Spinal cord (tissue), 9 donors: ENCODE measurements at regions not wholly inside any gene's neighbourhood (a gene's known extent, or its start where the extent isn't known, plus 50 kb on each side); places are given as distances from the start of the nearest gene placed in this dataset.

Source experiments
- DNase-seq, 6 donors: peaks; one replicate each; pipeline versions ENCODE4 v3.0.0 to v3.0.0-alpha.2; 2013 to 2015; ENCODE audit warnings: low spot score in 6 of 6, low read depth in 4 of 6
- H3K27ac ChIP-seq: one replicate; pipeline ENCODE4 v1.5.1; 2013; ENCODE audit warnings: low read depth, low read length, control low read depth
- H3K27me3 ChIP-seq: one replicate; pipeline ENCODE4 v1.6.1; 2013; ENCODE audit warnings: low read length; ENCODE audit not compliant: control insufficient read depth, insufficient read depth
- H3K36me3 ChIP-seq: one replicate; pipeline ENCODE4 v1.6.1; 2013; ENCODE audit warnings: low read length; ENCODE audit not compliant: control insufficient read depth, insufficient read depth
- H3K4me1 ChIP-seq: one replicate; pipeline ENCODE4 v1.6.1; 2013; ENCODE audit warnings: low read length; ENCODE audit not compliant: control insufficient read depth, insufficient read depth
- H3K4me3 ChIP-seq: one replicate; pipeline ENCODE4 v1.5.1; 2013; ENCODE audit warnings: low read depth, low read length, control low read depth
- H3K9me3 ChIP-seq: one replicate; pipeline ENCODE4 v1.6.1; 2013; ENCODE audit warnings: low read length; ENCODE audit not compliant: control insufficient read depth, insufficient read depth
- WGBS: methylation state at CpG from one replicate; pipeline ENCODE4 v1.1.5; 2013; ENCODE audit warnings: missing lambda C conversion rate; ENCODE audit not compliant: insufficient coverage; 5-methylcytosine and 5-hydroxymethylcytosine counted together
- donor health status: healthy.

- H3K27me3 ChIP-seq, result no peaks in the 10 kb centered on the region
- WGBS, result no CpG with 5 or more reads among the region's 4 CpGs
- H3K36me3 ChIP-seq, result no peaks in the 10 kb centered on the region
- no peak overlapping the region for H3K27ac ChIP-seq
- H3K4me1 ChIP-seq, result no peaks in the 10 kb centered on the region
- H3K4me3 ChIP-seq, result no peak overlapping the region
- DNase-seq, result peak in 2 of 6 donors; percentile 38 to 75
- H3K9me3 ChIP-seq, result peaks cover 2% of the 10 kb centered on the region
These were observed 161.1 kb downstream of the SNAPC1 start for GRCh38 chr14:61923348-61923747.

GRCh38 chr14:61925043-61925442, 162.8 kb downstream of the SNAPC1 start:
- Histone ChIP-seq H3K9me3 (no peaks in the 10 kb centered on the region), H3K27me3 (no peaks in the 10 kb centered on the region), H3K4me3 (no peak overlapping the region), H3K36me3 (no peaks in the 10 kb centered on the region), H3K4me1 (no peaks in the 10 kb centered on the region), H3K27ac (no peak overlapping the region)
- peak in 3 of 6 donors; percentile 28 to 81 (median 55) for DNase-seq
- WGBS, result no CpG with 5 or more reads among the region's 5 CpGs

GRCh38 chr14:61925732-61926435, 163.7 kb downstream of the SNAPC1 start:
- no peaks in the 10 kb centered on the region for H3K36me3 ChIP-seq

GRCh38 chr14:61927060-61927459, 164.8 kb downstream of the SNAPC1 start:
- no peaks in the 10 kb centered on the region for H3K27me3 ChIP-seq
- H3K9me3 ChIP-seq, result no peaks in the 10 kb centered on the region
- no peak overlapping the region for H3K4me3 ChIP-seq
- H3K27ac ChIP-seq, result no peak overlapping the region
- DNase-seq, result peak in 1 of 6 donors; percentile 70
- no peaks in the 10 kb centered on the region for H3K36me3 ChIP-seq
- H3K4me1 ChIP-seq, result no peaks in the 10 kb centered on the region
- WGBS, result no CpG with 5 or more reads among the region's 1 CpG

More at GRCh38 chr14:61925732-61926435, 163.7 kb downstream of the SNAPC1 start:
- WGBS, result no CpG with 5 or more reads among the region's 1 CpG
- Histone ChIP-seq H3K27ac (no peak overlapping the region), H3K9me3 (no peaks in the 10 kb centered on the region), H3K4me1 (no peaks in the 10 kb centered on the region), H3K4me3 (no peak overlapping the region), H3K27me3 (no peaks in the 10 kb centered on the region)
- DNase-seq, result no peak

GRCh38 chr14:61927520-61927919, 165.3 kb downstream of the SNAPC1 start:
- H3K36me3 ChIP-seq, result no peaks in the 10 kb centered on the region
- no peaks in the 10 kb centered on the region for H3K9me3 ChIP-seq
- no peaks in the 10 kb centered on the region for H3K4me1 ChIP-seq
- H3K27ac ChIP-seq, result no peak overlapping the region
- no peaks in the 10 kb centered on the region for H3K27me3 ChIP-seq
- H3K4me3 ChIP-seq, result no peak overlapping the region
- DNase-seq, result no peak
- 67% methylated on average over 1 of the region's 2 CpGs for WGBS

GRCh38 chr14:61928300-61928699, 166.1 kb downstream of the SNAPC1 start:
- H3K36me3 ChIP-seq, result no peaks in the 10 kb centered on the region
- no peak for DNase-seq
- no peaks in the 10 kb centered on the region for H3K27me3 ChIP-seq
- no peaks in the 10 kb centered on the region for H3K9me3 ChIP-seq
- H3K4me1 ChIP-seq, result no peaks in the 10 kb centered on the region
- H3K4me3 ChIP-seq, result no peak overlapping the region
- no peak overlapping the region for H3K27ac ChIP-seq

- 82% methylated on average over 3 of the region's 4 CpGs for WGBS
- Histone ChIP-seq H3K4me1 (no peaks in the 10 kb centered on the region), H3K36me3 (no peaks in the 10 kb centered on the region), H3K9me3 (no peaks in the 10 kb centered on the region), H3K27me3 (no peaks in the 10 kb centered on the region), H3K4me3 (no peak overlapping the region), H3K27ac (no peak overlapping the region)
- DNase-seq, result no peak
These were observed 166.5 kb downstream of the SNAPC1 start for GRCh38 chr14:61928701-61929100.

GRCh38 chr14:61929651-61930050, 167.4 kb downstream of the SNAPC1 start:
- Histone ChIP-seq H3K27me3 (no peaks in the 10 kb centered on the region), H3K4me1 (no peaks in the 10 kb centered on the region), H3K36me3 (no peaks in the 10 kb centered on the region), H3K27ac (no peak overlapping the region), H3K9me3 (no peaks in the 10 kb centered on the region), H3K4me3 (no peak overlapping the region)
- DNase-seq, result no peak
- WGBS, result no CpG with 5 or more reads among the region's 2 CpGs

- Histone ChIP-seq H3K27me3 (no peaks in the 10 kb centered on the region), H3K4me3 (no peak overlapping the region), H3K27ac (no peak overlapping the region), H3K4me1 (no peaks in the 10 kb centered on the region), H3K36me3 (no peaks in the 10 kb centered on the region), H3K9me3 (no peaks in the 10 kb centered on the region)
- no peak for DNase-seq
- WGBS, result 78% methylated on average over 5 of the region's 6 CpGs
These were observed 168.1 kb downstream of the SNAPC1 start for GRCh38 chr14:61930101-61930857.

GRCh38 chr14:61932974-61933373, 170.8 kb downstream of the SNAPC1 start:
- H3K4me3 ChIP-seq, result no peak overlapping the region
- no peaks in the 10 kb centered on the region for H3K27me3 ChIP-seq
- H3K36me3 ChIP-seq, result no peaks in the 10 kb centered on the region
- WGBS, result 39% methylated on average over 3 of the region's 4 CpGs
- DNase-seq, result peak in 2 of 6 donors; percentile 18 to 84
- no peak overlapping the region for H3K27ac ChIP-seq
- H3K4me1 ChIP-seq, result no peaks in the 10 kb centered on the region
- H3K9me3 ChIP-seq, result no peaks in the 10 kb centered on the region
